Limb (tissue), 2 donors: ENCODE measurements at regions not wholly inside any gene's neighbourhood (a gene's known extent, or its start where the extent isn't known, plus 50 kb on each side); places are given as distances from the start of the nearest gene placed in this dataset.

ENCODE experiments used
- DNase-seq, 2 donors: peaks; one replicate each; pipeline ENCODE4 v3.0.0-alpha.2; 2016; ENCODE audit errors: extremely low spot score in 2 of 2

DNA sequence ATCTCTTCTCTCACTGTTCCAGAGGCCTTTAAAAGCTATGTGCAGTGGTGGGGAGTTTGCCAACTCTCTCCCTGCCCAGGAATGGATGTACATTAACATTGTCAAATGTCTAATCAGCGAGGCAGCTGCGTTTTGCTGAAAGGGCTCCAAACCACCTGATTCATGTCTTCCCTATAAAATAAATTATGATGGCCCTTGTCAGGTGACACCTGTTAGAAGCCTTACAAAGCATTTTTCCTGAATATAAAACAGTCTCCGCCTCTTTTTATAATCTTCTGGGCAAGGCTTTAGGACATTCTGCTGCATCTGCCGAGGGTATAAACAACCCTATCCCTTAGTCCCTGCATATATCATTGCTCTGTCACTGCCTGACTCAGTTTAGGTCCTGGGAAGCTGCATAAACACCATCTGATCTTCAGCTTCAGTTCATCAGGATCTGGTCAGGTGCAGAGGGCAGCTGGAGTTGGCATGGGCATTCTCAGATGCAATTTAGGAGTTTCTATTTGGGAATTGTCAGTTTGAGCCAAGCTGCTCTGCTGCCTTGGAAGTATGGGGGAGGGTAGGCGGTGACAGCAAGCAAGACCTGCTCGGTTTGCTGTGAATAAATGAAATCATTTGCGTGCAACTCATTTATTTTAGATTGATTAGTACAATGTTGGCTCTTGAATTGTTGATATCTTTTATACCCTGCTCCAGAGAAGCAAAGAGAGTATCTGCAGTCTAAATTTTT lies 103.5 kb downstream of the ACER2 start:
- DNase-seq = no peak

DNA sequence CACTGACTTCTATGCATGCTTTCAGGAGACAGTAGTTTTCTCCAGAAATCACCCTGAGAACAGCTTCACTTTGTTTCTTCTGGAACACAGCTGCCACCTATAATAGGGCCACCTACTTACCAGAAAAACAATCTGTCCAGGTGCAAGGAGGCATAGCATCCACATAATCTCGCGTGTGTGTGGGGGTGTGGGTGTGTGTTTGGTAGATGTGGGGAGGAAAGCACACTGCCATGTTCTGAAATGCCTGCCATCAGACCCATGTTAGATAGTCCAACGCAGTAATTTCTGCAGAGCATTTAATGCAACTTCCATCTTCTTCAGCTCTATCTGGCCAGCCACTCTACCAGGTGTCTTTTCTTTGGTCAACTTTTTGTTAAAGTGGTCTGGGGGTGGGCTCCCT lies 102.9 kb downstream of the ACER2 start:
- DNase-seq = no peak

DNA sequence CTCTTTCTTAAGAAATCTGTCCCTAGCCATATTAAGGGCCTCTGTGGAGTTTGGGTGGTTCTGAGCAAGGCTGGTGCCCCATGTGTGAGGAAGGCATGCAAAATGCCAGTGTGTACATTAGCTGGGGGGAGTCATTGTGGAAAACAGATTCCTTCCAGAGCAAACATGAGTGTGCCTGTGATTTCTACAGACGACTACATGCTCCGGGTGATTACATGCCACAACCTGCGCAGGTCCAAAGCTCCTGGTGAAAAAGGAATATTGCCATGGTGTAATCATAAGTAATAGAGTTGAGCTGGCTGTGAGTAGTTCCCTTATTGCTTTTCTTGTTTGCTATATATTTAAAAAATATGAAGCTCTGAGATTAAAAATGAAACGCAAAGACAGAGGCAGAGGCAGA lies 102.1 kb downstream of the ACER2 start:
- DNase-seq = no peak
